ENCODE measurements at regions not wholly inside any gene's neighbourhood (a gene's known extent, or its start where the extent isn't known, plus 50 kb on each side); places are given as distances from the start of the nearest gene placed in this dataset.

- no peaks in the 10 kb centered on the region for H3K4me1 ChIP-seq (ENCODE audit: insufficient read depth, low read length)
- intact Hi-C loops (cut with micrococcal nuclease; ENCODE audit: unreplicated experiment), result no loop called here
- no peak overlapping the region for H3K27ac ChIP-seq (ENCODE audit: extremely low read length, insufficient read depth, low read length)
- H3K9me3 ChIP-seq (ENCODE audit: low read length), result no peaks in the 10 kb centered on the region
- no peak for ATAC-seq
- H3K4me2 ChIP-seq (ENCODE audit: low read depth, low read length), result no peak overlapping the region
- H3K9ac ChIP-seq (ENCODE audit: insufficient read depth, low read depth, low read length), result no peak overlapping the region
- WGBS (ENCODE audit: low lambda C conversion rate), result 21% methylated on average over 3 of the region's 3 CpGs
- H3K4me3 ChIP-seq (replicated peaks in 1 of 3; ENCODE audit: insufficient read depth in 1 of 3, low read depth in 2 of 3, low read length in 3 of 3), result no peak overlapping the region
- no TSS peak for BruUV-seq (replicated peaks)
- H3K79me2 ChIP-seq (ENCODE audit: insufficient read depth, low read length), result no peaks in the 10 kb centered on the region
- no peak for DNase-seq (ENCODE audit: low spot score)
- CTCF ChIA-PET (ENCODE audit: low intra/inter-chr PET ratio, low total read pairs), result no interaction called here
- no peak overlapping the region for H2AFZ ChIP-seq (ENCODE audit: low read length)
- FAIRE-seq, result no peak
- in situ Hi-C loops (cut with HindIII; ENCODE audit: extremely low pct_ligation_motif_present, low pct_unique_long_range_greater_than_20kb), result no loop called here
- TF ChIP-seq NFE2 (CRISPR knock-in tag; IDR thresholded peaks at IDR 0.05) (no peak), ZNF251 (CRISPR knock-in tag; IDR thresholded peaks at IDR 0.05) (no peak), ZBTB38 (CRISPR knock-in tag; IDR thresholded peaks at IDR 0.05) (no peak), CEBPG (CRISPR knock-in tag; IDR thresholded peaks at IDR 0.05) (peak; percentile 22; the same call in 1 of the 2 replicates), CEBPB (IDR thresholded peaks at IDR 0.05; ENCODE audit: borderline replicate concordance, low read depth, low read length) (peak; percentile 45; the same call in 1 of the 2 replicates), HHEX (CRISPR knock-in tag; IDR thresholded peaks at IDR 0.05) (no peak), ZKSCAN8 (CRISPR knock-in tag; IDR thresholded peaks at IDR 0.05; ENCODE audit: borderline replicate concordance) (no peak), THYN1 (CRISPR knock-in tag; IDR thresholded peaks at IDR 0.05; ENCODE audit: borderline replicate concordance, low read depth) (no peak), ZBTB21 (CRISPR knock-in tag; IDR thresholded peaks at IDR 0.05) (no peak), ZNF569 (CRISPR knock-in tag; IDR thresholded peaks at IDR 0.05; ENCODE audit: borderline replicate concordance) (no peak)
- TF ChIP-seq, protein P1, sequence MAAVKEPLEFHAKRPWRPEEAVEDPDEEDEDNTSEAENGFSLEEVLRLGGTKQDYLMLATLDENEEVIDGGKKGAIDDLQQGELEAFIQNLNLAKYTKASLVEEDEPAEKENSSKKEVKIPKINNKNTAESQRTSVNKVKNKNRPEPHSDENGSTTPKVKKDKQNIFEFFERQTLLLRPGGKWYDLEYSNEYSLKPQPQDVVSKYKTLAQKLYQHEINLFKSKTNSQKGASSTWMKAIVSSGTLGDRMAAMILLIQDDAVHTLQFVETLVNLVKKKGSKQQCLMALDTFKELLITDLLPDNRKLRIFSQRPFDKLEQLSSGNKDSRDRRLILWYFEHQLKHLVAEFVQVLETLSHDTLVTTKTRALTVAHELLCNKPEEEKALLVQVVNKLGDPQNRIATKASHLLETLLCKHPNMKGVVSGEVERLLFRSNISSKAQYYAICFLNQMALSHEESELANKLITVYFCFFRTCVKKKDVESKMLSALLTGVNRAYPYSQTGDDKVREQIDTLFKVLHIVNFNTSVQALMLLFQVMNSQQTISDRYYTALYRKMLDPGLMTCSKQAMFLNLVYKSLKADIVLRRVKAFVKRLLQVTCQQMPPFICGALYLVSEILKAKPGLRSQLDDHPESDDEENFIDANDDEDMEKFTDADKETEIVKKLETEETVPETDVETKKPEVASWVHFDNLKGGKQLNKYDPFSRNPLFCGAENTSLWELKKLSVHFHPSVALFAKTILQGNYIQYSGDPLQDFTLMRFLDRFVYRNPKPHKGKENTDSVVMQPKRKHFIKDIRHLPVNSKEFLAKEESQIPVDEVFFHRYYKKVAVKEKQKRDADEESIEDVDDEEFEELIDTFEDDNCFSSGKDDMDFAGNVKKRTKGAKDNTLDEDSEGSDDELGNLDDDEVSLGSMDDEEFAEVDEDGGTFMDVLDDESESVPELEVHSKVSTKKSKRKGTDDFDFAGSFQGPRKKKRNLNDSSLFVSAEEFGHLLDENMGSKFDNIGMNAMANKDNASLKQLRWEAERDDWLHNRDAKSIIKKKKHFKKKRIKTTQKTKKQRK (IDR thresholded peaks at IDR 0.05; ENCODE audit: low read length), result no peak
- TF ChIP-seq, protein P2, sequence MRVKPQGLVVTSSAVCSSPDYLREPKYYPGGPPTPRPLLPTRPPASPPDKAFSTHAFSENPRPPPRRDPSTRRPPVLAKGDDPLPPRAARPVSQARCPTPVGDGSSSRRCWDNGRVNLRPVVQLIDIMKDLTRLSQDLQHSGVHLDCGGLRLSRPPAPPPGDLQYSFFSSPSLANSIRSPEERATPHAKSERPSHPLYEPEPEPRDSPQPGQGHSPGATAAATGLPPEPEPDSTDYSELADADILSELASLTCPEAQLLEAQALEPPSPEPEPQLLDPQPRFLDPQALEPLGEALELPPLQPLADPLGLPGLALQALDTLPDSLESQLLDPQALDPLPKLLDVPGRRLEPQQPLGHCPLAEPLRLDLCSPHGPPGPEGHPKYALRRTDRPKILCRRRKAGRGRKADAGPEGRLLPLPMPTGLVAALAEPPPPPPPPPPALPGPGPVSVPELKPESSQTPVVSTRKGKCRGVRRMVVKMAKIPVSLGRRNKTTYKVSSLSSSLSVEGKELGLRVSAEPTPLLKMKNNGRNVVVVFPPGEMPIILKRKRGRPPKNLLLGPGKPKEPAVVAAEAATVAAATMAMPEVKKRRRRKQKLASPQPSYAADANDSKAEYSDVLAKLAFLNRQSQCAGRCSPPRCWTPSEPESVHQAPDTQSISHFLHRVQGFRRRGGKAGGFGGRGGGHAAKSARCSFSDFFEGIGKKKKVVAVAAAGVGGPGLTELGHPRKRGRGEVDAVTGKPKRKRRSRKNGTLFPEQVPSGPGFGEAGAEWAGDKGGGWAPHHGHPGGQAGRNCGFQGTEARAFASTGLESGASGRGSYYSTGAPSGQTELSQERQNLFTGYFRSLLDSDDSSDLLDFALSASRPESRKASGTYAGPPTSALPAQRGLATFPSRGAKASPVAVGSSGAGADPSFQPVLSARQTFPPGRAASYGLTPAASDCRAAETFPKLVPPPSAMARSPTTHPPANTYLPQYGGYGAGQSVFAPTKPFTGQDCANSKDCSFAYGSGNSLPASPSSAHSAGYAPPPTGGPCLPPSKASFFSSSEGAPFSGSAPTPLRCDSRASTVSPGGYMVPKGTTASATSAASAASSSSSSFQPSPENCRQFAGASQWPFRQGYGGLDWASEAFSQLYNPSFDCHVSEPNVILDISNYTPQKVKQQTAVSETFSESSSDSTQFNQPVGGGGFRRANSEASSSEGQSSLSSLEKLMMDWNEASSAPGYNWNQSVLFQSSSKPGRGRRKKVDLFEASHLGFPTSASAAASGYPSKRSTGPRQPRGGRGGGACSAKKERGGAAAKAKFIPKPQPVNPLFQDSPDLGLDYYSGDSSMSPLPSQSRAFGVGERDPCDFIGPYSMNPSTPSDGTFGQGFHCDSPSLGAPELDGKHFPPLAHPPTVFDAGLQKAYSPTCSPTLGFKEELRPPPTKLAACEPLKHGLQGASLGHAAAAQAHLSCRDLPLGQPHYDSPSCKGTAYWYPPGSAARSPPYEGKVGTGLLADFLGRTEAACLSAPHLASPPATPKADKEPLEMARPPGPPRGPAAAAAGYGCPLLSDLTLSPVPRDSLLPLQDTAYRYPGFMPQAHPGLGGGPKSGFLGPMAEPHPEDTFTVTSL (CRISPR knock-in tag; IDR thresholded peaks at IDR 0.05; ENCODE audit: borderline replicate concordance), result no peak
- H3K36me3 ChIP-seq (replicated peaks in 1 of 2; ENCODE audit: control insufficient read depth in 1 of 2, insufficient read depth in 2 of 2, low read length in 2 of 2), result no peaks in the 10 kb centered on the region
- POLR2A ChIA-PET, result no interaction called here
- no peaks in the 10 kb centered on the region for H3K27me3 ChIP-seq (ENCODE audit: control insufficient read depth in 1 of 2, insufficient read depth in 2 of 2, low read length in 2 of 2)
- no peaks in the 10 kb centered on the region for H4K20me1 ChIP-seq (ENCODE audit: insufficient read depth, low read length)
Observed at GRCh38 chr5:121628783-121629182, 222.9 kb upstream of the FTMT start.
